ENCODE measurements at regions not wholly inside any gene's neighbourhood (a gene's known extent, or its start where the extent isn't known, plus 50 kb on each side); places are given as distances from the start of the nearest gene placed in this dataset.

- no peak for TF ChIP-seq EGR1 (IDR thresholded peaks at IDR 0.05; ENCODE audit: low read depth in 2 of 2)
- no peak for TF ChIP-seq CTCF (IDR thresholded peaks at IDR 0.05; ENCODE audit: low read depth, low read length, missing input control)
- no peak for TF ChIP-seq MAX (IDR thresholded peaks at IDR 0.05)
- TF ChIP-seq GABPA (IDR thresholded peaks at IDR 0.05 in 1 of 2, conservative IDR thresholded peaks at IDR 0.05 in 1 of 2): no peak
- no peak for TF ChIP-seq TAF1 (conservative IDR thresholded peaks at IDR 0.05)
- TF ChIP-seq JUND (IDR thresholded peaks at IDR 0.05): no peak
Measured at GRCh38 chr3:90005281-90005847, 897.9 kb downstream of the EPHA3 start.
